GM19452 (cell line): ENCODE measurements at regions not wholly inside any gene's neighbourhood (a gene's known extent, or its start where the extent isn't known, plus 50 kb on each side); places are given as distances from the start of the nearest gene placed in this dataset.
"Not testable (repeated sequence)": the region's sequence is repeated elsewhere in the genome, so short reads cannot be mapped to it uniquely, and the experiment has no call there.

Experiments
- ATAC-seq: cut with Tn5 transposase; IDR thresholded peaks from one replicate; pipeline ENCODE4 v1.9.1; 2021; ENCODE audit not compliant: unreplicated experiment

GRCh38 chr1:204777591-204777990, 92.1 kb upstream of the LRRN2 start:
- ATAC-seq, result no peak

- ATAC-seq, result no peak
These were observed 90.0 kb upstream of the NFASC start for GRCh38 chr1:204780630-204781029.

DNA sequence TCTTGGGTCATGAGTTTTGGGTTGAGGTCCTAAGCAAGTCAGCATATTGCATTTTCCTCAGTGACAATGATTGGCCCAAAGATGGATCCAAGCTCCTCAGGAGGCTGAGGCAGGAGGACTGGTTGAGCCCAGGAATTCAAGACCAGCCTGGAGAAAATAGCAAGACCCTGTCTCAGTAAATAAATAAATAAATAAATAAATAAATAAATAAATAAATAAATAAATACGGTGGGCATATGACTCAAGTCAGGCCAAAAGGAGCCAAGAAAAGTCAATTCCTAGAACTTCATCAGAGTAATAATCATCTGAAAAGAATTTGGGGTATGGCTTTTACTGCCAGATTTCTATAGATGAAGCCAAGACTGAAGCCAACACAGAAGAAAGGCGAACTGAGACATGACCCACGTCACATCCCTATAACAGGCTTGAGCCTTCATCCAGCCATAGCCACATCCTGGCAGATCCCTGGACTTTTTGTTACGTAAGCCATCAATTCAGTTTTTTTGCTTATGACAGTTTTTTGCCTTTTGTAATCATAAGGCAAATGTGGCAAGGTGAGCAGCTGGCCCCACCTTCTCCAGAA, 88.5 kb upstream of the NFASC start:
- no peak for ATAC-seq

GRCh38 chr1:204785023-204785422, 85.6 kb upstream of the NFASC start:
- ATAC-seq, result not testable (repeated sequence)

DNA sequence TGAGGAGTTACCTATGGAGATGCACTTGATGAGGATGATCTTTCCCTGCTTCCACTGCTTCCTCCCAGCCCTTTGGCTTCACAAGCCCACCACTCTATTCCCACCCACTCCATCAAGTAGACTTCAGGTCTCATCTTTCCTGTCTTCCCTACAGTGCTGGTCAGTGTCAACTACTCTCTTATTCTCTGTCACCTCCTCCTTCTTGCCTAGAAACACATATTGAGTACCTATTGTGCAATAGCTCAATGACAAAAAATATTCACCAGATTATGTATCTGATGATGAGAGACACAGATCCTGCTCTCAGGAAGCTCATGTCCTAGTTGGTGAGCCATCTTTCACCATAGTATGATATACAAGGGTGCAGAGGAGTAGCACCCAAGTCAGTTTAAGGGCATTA, 82.2 kb upstream of the NFASC start:
- no peak for ATAC-seq

- ATAC-seq, result no peak
These were observed 79.0 kb upstream of the NFASC start for GRCh38 chr1:204791453-204792353.

- ATAC-seq, result no peak
These were observed 78.3 kb upstream of the NFASC start for GRCh38 chr1:204792354-204792692.

DNA sequence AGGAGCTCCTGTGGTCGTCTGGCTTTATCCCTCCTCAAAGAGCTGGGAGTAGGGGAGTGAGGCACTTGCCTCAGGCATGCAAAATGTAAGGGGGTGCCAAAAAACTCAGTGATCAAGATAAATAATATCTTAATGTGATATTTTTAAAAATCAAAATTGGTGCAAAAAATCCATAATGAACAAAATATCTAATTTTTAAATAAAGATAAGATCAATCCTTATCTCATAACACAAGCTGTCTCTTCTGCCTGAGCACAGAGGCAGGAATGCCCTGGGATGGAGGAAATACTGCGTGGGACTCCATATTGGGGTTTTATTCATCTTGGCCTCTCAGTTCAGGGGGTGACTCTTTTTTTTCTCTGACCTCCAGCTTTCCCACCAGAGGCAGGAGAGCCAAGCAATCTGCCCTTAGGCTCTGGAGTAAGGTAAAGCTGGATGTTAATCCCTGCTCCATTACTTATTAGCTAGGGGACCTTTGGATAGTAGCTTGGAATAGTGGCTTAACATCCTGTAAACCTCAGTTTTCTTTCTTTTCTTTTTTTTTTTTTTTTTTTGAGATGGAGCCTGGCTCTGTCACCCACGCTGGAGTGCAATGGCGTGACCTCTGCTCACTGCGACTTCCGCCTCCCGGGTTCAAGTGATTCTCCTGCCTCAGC, 77.3 kb upstream of the NFASC start:
- no peak for ATAC-seq

GRCh38 chr1:204796886-204797285, 73.8 kb upstream of the NFASC start:
- ATAC-seq, result not testable (repeated sequence)

GRCh38 chr1:204797401-204797800, 73.3 kb upstream of the NFASC start:
- no peak for ATAC-seq

GRCh38 chr1:204799630-204800029, 71.0 kb upstream of the NFASC start:
- no peak for ATAC-seq

GRCh38 chr1:204801211-204801610, 69.5 kb upstream of the NFASC start:
- no peak for ATAC-seq

- ATAC-seq, result no peak
These were observed 68.1 kb upstream of the NFASC start for GRCh38 chr1:204802401-204803175.

- ATAC-seq, result no peak
These were observed 67.1 kb upstream of the NFASC start for GRCh38 chr1:204803607-204804006.

- ATAC-seq, result peak; percentile 83
These were observed 63.5 kb upstream of the NFASC start for GRCh38 chr1:204806943-204807687.

DNA sequence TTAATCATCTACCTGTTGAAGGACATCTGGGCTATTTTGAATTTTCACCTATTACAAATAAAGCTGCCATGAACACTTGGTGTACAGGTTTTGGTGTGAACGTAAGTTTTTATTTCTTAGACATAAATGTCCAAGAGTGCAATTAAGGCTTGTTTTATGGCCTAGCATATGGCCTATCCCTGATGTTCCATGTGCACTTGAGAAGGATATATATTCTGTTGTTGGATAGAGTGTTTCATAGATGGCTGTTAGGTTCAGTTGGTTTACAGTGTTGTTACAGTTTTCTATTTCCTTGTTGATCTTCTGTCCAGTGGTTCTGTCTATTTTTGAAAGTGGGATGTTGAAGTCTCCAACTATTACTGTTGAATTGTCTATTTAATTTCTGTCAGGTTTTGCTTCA, 61.2 kb upstream of the NFASC start:
- no peak for ATAC-seq

- ATAC-seq, result no peak
These were observed 57.8 kb upstream of the NFASC start for GRCh38 chr1:204812842-204813241.

- no peak for ATAC-seq
These were observed 57.1 kb upstream of the NFASC start for GRCh38 chr1:204813522-204813921.

- ATAC-seq, result no peak
These were observed 56.3 kb upstream of the NFASC start for GRCh38 chr1:204814166-204814884.

GRCh38 chr1:204817341-204817740, 53.3 kb upstream of the NFASC start:
- ATAC-seq, result no peak
